NAMALWA (cell line): ENCODE measurements at regions not wholly inside any gene's neighbourhood (a gene's known extent, or its start where the extent isn't known, plus 50 kb on each side); places are given as distances from the start of the nearest gene placed in this dataset.
"Not testable (repeated sequence)": the region's sequence is repeated elsewhere in the genome, so short reads cannot be mapped to it uniquely, and the experiment has no call there.

Experiments used
- DNase-seq: peaks from one replicate; pipeline ENCODE4 v3.0.0-alpha.2; 2015; ENCODE audit warnings: low spot score

- no peak for DNase-seq
These were observed 500.2 kb downstream of the STIM2 start for GRCh38 chr4:27360790-27361267.

- DNase-seq, result no peak
These were observed 503.9 kb downstream of the STIM2 start for GRCh38 chr4:27364509-27364908.

GRCh38 chr4:27366104-27366823, 505.6 kb downstream of the STIM2 start:
- no peak for DNase-seq

GRCh38 chr4:27368781-27369180, 508.1 kb downstream of the STIM2 start:
- no peak for DNase-seq

GRCh38 chr4:27381815-27382214, 521.2 kb downstream of the STIM2 start:
- no peak for DNase-seq

- DNase-seq, result no peak
These were observed 527.1 kb downstream of the STIM2 start for GRCh38 chr4:27387711-27388110.

- no peak for DNase-seq
These were observed 537.2 kb downstream of the STIM2 start for GRCh38 chr4:27397886-27398285.

- DNase-seq, result no peak
These were observed 538.1 kb downstream of the STIM2 start for GRCh38 chr4:27398631-27399310.

- no peak for DNase-seq
These were observed 547.0 kb downstream of the STIM2 start for GRCh38 chr4:27407616-27408015.

- no peak for DNase-seq
These were observed 552.0 kb downstream of the STIM2 start for GRCh38 chr4:27412613-27413012.

- no peak for DNase-seq
These were observed 554.5 kb downstream of the STIM2 start for GRCh38 chr4:27414887-27415731.

GRCh38 chr4:27428661-27429060, 568.0 kb downstream of the STIM2 start:
- DNase-seq, result no peak

GRCh38 chr4:27429364-27429871, 568.8 kb downstream of the STIM2 start:
- DNase-seq, result no peak

GRCh38 chr4:27442146-27442545, 581.5 kb downstream of the STIM2 start:
- DNase-seq, result no peak

- not testable (repeated sequence) for DNase-seq
These were observed 582.0 kb downstream of the STIM2 start for GRCh38 chr4:27442661-27443060.

GRCh38 chr4:27463816-27464215, 603.2 kb downstream of the STIM2 start:
- no peak for DNase-seq

- DNase-seq, result no peak
These were observed 606.7 kb downstream of the STIM2 start for GRCh38 chr4:27467351-27467750.

- DNase-seq, result no peak
These were observed 611.7 kb downstream of the STIM2 start for GRCh38 chr4:27472364-27472763.

GRCh38 chr4:27474691-27475090, 614.0 kb downstream of the STIM2 start:
- no peak for DNase-seq

GRCh38 chr4:27484216-27484615, 623.6 kb downstream of the STIM2 start:
- no peak for DNase-seq

GRCh38 chr4:27490315-27490714, 629.7 kb downstream of the STIM2 start:
- no peak for DNase-seq

GRCh38 chr4:27490766-27491165, 630.1 kb downstream of the STIM2 start:
- DNase-seq, result no peak
